ENCODE measurements at regions not wholly inside any gene's neighbourhood (a gene's known extent, or its start where the extent isn't known, plus 50 kb on each side); places are given as distances from the start of the nearest gene placed in this dataset.
A peak's percentile ranks its signal among the peaks of the same experiment; 100 is the strongest.
"Not testable (repeated sequence)": the region's sequence is repeated elsewhere in the genome, so short reads cannot be mapped to it uniquely, and the experiment has no call there.

DNA sequence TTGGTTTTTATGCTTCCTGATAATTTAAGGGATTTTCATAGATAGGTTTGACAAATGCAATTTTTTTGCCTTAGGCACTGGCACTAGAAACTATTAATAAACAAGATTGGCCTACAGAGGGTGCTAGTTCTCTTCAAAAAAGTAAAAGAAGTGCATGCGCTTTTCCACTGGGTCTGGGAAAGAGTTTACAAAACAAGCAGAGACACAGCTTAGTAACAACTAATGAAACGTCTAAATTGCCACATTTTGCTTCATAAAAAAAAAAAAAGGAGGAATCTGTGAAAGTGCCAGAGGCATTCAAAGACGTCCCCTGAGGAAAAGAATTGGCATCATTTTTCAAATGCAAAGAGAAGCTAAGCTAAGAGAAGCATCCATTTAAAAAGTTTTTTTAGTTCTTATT, 58.3 kb upstream of the EEA1 start:
- peak; percentile 80 for DNase-seq

DNA sequence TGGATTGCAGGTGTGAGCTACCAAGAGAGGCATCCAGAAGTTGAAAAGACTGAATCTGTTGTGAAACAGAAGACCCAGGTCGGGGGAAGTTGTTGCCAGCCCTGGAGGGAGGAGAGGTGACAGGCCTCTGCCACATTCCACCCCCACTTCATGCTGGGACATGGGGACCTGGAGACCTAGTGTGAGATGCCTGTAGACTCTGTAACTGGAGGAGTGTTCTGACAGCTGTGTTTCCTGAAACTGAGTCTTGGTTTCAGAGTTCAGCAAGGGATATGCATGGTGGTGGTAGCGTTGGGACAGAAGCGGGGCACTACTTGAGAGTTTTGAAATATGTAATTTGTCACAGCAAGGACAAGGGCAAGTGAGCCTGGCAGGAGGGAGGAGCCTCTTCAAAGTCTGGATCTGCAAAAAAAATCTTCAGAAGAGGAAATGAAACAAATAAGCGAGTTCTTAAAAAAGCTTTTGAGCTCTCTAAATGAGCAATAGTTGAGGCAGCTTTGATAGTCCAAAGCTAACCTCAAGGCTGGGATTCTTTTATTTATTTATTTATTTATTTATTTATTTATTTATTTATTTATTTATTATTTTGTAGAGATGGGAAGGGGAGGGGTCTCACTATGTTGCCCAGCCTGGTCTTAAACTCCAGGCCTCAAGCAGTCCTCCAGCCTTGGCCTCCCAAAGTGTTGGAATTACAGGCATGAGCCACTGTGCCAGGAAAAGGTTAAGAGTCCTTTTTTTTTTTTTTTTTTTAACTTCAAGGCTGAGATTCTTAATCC, 58.9 kb upstream of the EEA1 start:
- DNase-seq, result no peak

DNA sequence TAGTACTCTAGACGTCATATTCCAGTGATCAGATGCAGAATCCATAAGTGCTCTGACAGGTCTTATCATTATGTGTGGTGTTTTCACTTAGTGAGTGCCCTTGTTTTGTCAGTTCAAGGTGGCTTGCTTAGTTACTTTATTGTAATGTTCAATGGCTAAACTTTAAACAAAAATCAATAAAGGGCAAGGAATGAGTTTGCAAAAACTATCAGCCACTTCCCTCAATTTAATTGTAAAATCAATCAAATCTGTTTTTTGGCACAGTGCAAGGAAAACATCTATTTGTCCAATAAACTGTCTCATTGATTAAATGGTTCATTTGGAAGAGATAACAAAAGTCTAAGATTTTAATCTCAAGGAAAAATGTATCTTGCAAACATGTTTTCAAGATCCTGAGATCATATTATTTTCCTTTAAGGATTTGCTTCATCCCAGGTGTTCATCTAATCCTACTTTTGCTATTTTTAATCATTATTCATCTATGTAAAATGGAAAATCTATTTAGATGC, 59.6 kb upstream of the EEA1 start:
- DNase-seq, result no peak

DNA sequence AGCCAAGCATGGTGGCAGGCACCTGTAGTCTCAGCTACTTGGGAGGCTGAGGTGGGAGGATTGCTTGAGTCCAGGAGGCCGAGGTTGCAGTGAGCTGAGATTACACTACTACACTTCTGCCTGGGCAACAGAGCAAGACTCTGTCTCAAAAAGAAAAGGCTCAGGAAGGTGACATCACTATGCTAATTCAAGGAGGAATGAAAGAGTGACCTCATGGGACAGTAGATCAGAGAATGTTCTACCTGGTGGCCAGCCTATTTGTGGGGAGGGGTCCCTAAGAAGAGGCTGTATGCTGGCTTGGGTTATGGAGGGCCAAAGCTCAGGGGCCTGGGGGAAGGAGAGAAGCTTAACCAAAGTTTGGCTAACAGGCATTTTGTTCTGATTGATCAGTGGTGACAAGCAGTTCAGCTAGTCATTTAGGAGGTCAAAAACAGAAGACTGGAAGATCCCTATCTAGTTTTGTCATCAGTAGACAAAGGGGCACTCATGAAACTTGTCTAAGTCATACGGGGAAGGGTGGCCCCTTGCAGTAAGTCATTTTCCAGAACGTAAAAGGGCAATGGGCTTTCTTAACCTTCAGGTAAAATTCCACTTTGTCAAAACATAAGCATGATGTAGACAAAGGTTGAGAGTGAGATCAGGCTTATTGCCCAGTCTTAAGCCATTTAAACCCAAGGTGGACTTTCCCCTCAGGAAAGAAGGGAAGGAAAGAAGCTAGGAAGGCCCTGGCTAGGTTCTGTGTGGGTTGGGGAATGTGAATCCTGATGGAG, 60.8 kb upstream of the EEA1 start:
- DNase-seq, result no peak

DNA sequence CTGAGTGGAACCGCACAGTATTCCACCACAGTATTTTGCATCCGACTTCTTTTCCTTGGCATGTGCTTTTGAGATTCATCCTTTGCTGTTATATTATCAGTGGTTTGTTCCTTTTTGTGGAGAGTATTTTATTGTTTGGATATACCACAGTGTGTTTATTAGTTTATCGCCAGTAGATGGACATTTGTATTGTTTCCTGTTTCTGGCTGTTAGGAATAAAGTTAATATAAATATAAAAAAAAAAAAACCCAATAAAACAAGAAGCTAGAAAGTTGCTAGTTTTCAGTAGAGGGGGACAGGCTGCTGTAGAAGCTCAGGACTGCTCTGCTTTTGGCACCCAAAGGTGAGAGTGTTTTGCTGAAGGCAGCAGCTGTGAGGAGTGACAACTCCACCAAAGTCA, 62.0 kb upstream of the EEA1 start:
- DNase-seq, result no peak

DNA sequence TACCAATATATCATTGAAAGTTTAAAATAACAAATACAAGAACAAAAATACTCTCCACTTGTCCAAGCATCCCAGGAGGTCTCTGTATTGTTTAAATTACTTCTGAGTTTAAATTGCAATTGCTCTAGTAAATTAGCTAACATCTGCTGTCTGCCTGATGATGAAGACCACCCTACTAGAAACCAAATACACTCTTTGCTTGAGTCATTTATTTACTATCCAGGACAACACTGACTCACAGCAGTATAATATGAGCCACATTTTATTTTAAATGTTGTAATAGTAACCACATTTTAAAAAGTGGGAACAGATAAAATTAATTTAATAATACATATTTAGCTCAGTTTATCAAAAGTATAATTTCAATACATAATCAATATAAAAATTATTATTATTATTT, 62.9 kb upstream of the EEA1 start:
- DNase-seq, result no peak

DNA sequence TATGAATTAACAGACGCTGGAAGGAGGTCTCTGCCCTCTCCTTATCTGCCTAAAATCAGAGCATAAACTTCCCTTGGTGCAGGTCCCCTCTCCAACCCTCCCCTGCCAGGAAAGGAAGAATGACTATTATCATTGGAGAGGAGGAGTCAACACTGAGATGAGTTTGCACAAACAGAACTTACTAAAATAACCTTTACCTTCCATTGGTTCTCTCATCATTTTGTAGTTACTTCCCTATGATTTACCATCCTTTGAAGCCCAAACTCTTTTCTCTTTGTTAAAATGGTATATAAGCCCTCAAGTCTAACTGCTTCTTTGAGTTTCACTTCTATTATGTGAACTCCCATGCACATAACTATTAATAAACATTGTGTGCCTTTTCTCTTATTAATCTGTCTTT, 64.2 kb upstream of the EEA1 start:
- no peak for DNase-seq

DNA sequence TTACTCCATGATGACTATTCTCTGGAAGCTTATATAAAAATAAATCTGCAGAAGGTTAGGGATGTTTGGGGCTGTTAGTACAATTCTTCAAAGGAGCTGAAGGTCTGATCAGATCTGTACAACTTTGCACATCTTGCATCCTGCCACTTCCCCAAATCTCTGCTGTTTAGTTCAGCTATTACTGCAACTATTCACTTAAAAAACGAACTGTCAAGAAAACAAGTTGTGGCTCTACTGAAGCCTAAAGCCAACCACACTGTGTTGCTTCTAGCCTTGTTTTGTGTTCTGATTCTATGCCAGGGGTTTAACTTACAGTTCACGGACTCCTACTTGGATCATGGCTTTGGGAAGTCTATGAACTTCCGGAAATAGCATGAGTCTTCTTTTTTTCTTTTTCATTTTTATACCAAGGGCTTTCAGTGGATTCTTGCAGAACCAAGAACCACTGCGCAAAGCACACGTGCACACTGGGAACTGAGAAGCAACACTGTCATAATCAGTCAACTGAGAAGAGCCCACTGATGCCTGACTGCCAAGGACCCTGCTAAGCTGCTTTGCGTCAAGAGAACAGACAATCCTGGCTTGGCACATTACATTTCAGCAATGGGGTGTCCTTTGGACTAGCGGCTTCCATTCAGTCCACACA, 66.3 kb upstream of the EEA1 start:
- no peak for DNase-seq

DNA sequence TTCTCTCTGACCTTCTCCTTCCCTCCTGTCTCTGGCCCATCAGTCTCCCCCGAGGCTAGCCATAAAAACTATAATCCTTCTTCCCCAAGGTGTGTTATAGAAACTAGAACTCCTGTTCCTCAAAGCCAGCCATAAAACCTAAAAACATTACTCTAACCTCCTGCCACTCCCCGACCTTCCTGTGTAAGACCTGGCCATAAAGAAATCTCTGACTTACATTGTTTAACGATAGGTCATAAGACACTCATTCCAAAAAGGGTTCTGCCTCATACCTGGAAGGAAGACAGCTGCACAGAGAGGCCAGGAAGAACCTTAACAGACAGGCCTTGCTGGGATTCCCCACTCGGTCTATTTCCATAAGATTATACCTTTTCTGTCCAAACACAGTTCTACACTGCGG, 70.9 kb upstream of the EEA1 start:
- no peak for DNase-seq

DNA sequence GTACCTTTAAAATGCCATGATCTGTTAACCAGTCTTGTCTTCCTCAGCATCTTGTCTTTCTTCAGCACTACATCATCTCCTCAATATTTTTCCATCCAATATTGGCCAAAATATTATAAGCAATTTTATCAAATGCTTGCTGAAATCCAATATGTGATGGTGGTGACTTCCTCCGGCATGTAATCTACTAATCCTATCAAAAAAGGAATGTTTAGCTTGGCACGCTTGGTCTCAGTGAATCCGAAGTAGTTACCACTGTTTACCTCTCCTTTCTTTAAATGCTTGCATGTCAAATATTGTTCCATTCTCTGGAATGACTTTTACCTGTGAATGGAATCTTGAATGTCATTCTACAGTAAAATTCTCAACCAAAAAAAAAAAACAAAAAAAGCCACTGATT, 72.3 kb upstream of the EEA1 start:
- DNase-seq, result no peak

DNA sequence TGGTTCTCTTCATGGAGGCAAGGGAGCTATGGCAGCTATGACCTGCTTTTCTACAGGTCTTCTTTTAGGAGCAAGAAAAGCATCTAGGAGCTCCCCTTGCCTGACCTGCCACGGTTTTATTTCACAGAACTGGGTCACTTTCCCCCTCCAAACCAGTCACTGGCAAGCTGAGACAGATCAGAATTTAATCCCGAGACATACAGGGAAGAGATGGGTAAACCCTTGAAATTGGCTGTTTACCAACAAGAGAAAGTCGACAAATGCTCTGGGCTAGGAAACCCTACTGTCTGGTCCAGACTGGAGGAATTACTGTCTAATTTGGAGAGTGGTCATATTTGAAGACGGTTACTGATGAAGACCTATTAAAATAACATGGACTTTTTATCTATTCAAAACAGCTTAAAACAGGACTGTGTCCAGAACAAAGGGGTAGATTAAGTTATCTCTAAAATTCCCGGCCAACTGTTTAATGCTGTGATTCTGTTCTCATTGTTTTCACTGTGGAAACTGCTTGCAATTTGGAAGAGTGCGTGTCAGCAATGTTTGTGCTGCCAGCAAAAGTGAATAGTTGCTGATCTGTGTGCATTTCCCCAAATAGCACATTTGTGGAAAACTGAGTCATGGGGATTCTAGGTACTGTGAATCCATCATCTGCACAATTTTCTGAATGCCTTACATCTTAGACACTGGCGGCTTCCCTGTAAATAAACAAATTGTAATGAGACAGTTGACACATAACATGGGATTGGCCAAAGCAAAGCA, 73.4 kb upstream of the EEA1 start:
- no peak for DNase-seq

DNA sequence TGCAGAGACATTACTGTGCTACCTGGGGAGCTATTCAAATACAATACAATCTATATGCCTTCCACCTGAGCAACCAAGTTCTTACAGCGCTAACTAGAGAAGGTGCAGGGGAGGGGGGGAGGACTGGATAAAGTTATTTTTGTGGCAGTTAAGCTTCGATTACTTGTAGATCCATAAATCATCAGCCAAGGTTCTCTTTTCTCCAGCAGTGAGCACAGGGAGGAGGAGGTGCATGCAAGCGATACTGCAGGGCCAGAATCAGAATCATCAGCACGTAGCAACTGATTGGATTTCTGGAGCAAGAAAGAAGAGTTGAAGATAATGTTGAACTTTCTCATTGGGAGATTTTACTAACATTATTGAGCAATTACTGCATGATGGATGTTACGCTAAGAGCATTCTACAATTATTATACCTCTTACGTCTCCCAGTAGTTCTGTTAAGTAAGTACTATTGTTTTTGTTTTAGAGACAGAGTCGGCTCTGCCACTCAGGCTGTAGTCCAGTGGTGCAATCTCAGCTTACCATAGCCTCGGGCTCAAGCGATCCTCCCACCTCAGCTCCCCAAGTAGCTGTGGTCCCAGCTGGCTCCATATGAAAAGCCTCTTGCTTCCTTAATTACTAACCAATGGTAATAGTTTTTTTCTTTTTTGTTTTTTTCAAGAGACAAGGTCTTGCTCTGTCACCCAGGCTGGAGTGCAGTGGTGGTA, 74.6 kb upstream of the EEA1 start:
- DNase-seq, result no peak

DNA sequence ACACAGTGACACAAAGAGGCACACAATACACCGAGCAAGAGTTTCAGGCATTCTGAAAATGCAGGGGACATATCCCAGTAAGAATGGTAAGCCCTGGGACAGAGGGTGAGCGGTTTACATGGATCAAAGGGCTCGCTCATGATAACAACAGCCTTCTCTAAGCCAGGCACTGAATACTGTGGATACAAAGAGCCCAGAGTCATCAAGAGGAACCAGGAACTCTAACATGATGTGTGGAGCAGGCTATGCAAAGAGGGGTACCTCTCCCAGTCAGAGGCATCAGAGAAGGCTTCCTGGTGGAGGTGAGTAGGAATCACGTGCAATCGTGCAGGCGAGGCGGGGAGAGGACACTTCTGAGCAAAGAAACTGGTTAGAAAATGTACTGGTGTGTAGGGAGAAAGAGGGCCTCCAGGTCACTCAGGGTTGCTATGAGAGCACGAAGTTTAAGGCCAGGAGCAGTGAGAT, 76.9 kb upstream of the EEA1 start:
- no peak for DNase-seq

DNA sequence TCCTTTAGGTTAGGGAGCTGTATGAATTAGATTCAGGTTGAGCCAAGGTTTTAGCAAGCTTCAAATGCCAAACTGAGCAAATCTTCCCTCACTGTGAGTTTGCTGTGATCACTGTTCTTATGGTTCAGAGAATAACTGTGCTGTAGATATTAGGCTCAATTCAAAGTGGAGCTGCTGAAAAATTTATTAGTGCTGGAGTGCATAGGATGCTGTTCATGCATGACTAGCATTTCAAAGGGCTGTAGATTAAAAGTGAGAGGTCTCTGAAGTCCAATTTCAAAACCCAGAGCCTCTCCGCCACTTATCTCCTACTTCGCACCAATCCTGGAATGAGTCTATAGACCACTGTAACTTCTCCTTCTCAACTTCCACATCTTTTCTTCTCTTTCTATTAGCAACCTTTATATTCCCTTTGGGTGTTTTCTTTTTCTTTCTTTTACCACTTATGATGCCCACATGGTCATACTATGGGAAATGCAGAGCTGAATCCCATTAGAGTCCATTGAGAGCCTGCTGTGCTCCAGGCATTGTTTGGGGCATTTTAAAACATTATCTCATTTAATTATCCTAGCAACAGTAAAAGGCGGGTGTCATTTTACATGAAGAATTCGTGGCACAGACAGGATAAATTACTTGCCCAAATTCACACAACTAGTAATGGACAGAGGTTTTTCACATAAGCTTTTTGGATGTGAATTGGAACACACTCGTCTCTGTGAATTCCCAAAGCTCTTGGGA, 77.5 kb upstream of the EEA1 start:
- DNase-seq, result no peak

DNA sequence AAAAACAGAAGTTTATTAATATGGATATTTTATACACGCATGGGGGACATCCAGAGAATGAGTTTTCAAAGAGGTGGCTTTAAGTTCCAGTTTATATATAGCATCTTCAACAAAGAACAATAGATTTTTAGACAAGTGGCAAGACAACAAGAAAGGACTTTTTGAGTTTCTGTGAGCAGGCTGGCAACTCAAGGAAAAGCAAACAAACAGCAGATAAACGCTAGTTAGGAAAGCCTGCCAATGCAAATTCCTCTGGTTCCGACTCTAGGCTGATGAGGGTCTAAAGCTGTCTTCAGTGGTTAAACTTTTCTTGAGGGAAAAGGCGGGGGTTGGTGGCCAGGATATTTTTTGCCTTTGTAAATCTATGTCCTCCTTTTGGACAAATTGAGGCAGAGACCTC, 78.4 kb upstream of the EEA1 start:
- no peak for DNase-seq

DNA sequence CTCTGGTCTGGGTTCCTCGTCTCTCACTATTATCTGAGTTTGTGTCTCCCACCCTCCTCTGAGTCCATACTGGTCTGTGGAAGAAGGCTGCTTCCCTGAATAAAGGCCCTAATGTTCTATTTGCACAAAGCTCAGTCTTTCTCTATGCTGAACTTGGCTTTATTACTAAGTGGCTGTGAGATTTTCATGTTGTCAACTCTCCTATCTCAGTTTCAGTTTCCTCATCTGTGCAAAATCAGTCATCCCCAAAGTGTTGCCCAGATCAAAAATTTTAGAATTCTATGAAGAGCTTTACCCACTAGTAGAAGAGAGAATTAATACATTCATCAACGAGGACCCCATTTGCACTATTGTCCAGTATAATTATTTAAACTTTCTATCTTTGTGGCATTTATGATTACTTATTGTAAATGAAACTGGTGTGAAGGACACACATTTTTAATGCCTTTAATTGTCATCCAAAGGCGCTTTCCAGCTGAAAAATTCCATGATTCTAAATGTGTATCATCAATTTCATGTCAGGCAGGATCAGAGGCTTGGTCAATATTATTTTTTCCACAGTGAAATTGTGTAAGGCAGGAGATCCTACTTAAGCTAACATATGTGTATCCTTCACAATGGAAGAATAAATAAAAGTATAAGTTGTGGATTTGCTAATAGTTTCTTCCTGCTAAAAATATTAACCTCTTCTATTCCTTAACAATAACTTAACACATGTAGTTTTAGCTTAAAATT, 79.1 kb upstream of the EEA1 start:
- no peak for DNase-seq

DNA sequence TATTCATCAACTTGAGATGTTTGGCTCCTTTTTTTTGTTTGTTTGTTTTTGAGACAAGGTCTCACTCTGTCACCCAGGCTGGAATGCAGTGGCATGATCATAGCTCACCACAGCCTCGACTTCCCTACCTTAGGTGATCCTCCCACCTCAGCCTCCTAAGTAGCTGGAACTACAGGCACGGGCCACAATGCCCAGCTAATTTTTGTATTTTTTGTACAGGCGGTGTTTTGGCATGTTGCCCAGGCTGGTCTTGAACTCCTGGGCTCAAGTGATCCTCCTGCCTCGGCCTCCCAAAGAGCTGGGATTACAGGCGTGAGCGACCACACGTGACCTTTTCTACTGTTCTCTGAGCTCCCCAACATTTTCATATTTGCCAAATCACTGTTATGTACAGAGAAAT, 79.8 kb upstream of the EEA1 start:
- not testable (repeated sequence) for DNase-seq

DNA sequence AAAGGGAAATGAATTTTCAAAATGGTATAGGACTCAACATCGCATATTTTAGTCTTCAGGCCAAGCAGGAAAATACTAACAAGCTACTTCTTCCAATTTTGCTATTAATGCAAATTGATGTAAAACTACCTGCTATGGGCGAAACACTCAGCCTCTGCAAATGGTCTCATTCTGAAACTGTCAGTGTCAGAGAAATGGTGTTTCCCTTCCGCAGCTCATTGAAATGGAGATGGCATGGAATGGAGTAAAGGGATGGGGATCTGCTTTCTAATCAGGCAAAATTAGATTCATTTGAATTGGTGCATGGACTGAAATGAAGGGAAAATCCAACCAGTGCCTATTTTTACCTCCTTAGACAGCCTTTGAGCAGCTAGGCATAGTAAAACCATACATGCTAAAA, 80.4 kb upstream of the EEA1 start:
- DNase-seq, result no peak

DNA sequence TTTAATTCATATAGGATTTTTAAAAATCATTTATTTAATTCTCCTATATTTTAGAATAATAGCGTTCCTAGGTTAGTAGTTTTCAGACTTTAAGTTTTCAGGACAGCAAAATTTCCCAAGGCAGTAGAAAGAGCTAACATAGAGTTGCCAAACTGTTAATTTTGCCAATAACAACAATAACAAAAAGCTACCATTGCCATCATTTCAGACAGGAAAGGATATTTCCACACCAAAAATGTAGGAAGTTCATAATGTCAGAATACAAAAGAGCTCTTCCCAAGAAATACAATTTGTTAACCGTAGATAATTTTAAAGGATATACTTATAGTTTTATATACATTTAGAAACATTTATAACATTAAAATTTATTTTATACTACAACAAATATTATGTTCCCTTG, 81.4 kb upstream of the EEA1 start:
- no peak for DNase-seq

DNA sequence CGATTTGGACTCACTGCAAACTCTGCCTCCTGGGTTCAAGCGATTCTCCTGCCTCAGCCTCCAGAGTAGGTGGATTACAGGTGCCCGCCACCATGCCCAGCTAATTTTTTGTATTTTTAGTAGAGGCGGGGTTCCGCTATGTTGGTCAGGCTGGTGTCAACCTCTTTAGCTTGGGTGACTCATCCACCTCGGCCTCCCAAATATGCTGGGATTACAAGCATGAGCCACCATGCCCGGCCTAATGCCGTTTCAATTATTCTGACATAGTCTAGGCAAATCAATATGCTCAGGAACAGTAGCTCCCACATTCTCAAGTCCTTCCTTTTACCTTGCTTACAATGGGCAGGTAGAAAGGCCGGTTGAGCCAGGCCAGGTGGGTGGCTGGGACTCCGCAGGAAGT, 82.0 kb upstream of the EEA1 start:
- no peak for DNase-seq
